ENCODE measurements at regions not wholly inside any gene's neighbourhood (a gene's known extent, or its start where the extent isn't known, plus 50 kb on each side); places are given as distances from the start of the nearest gene placed in this dataset.
A peak's percentile ranks its signal among the peaks of the same experiment; 100 is the strongest.
"Not testable (repeated sequence)": the region's sequence is repeated elsewhere in the genome, so short reads cannot be mapped to it uniquely, and the experiment has no call there.

- DNase-seq (ENCODE audit: low read depth in 2 of 3, low spot score in 2 of 3) = not testable (repeated sequence)
These were observed 395.5 kb downstream of the TGIF2LY start for GRCh38 chrY:3974362-3974761.

- not testable (repeated sequence) for DNase-seq (ENCODE audit: low read depth in 2 of 3, low spot score in 2 of 3)
These were observed 396.1 kb downstream of the TGIF2LY start for GRCh38 chrY:3974983-3975382.

- peak in 1 of 3 donors; percentile 5 for DNase-seq (ENCODE audit: low read depth in 2 of 3, low spot score in 2 of 3)
These were observed 401.9 kb downstream of the TGIF2LY start for GRCh38 chrY:3980812-3981211.

GRCh38 chrY:3981817-3982216, 402.9 kb downstream of the TGIF2LY start:
- DNase-seq (ENCODE audit: low read depth in 2 of 3, low spot score in 2 of 3) = not testable (repeated sequence)

All from hematopoietic multipotent progenitor cell (in vitro differentiated cells).